HCT116 (cell line): ENCODE measurements at regions not wholly inside any gene's neighbourhood (a gene's known extent, or its start where the extent isn't known, plus 50 kb on each side); places are given as distances from the start of the nearest gene placed in this dataset.

ENCODE experiments used
- ATAC-seq: fragments of 200-7000 bp; cut with Tn5 transposase; 2 replicates; pipeline ENCODE4 v1.9.1; 2020; ENCODE audit warnings: mild to moderate bottlenecking, moderate library complexity
- BruUV-seq: library from RNA; stranded (reverse); fragments of 400-500 nt; replicated peaks from 2 replicates; lab custom pipeline; 2021; lab: Mats Ljungman, UMichigan
- CTCF ChIA-PET: fragments of 300-600 bp; sonication (Branson Sonifier 250); formaldehyde crosslinking; loops from one replicate; lab custom pipeline; 2021; ENCODE audit warnings: antibody characterized with exemption; lab: Charles Lee
- POLR2A ChIA-PET: fragments of 300-600, 350-600 bp; sonication (Branson Sonifier 250); formaldehyde crosslinking; loops from one replicate; lab custom pipeline; 2021; ENCODE audit warnings: antibody characterized with exemption; lab: Charles Lee
- RAD21 ChIA-PET, 2 experiments: fragments of 300-600 bp; sonication (Branson Sonifier 250); formaldehyde crosslinking; loops; one replicate each; lab custom pipeline; 2023; ENCODE audit warnings: low total read pairs in 2 of 2; ENCODE audit not compliant: uncharacterized antibody in 2 of 2, unreplicated experiment in 2 of 2, low non-redundant PET in 1 of 2; lab: Charles Lee
- DNase-seq: peaks from one replicate; pipeline ENCODE4 v3.0.0-alpha.2; 2010; ENCODE audit warnings: low read depth, low spot score
- H2AFZ ChIP-seq: fragments of 200-600 bp; shearing (Covaris generic), sonication (generic); 2 replicates; pipeline ENCODE4 v1.6.1; 2017; ENCODE audit warnings: low read depth, mixed run types, mixed read lengths, antibody characterized with exemption, low read length; ENCODE audit not compliant: poor library complexity, severe bottlenecking
- H3K27ac ChIP-seq: 2 replicates; pipeline ENCODE4 v1.5.1; 2012; ENCODE audit warnings: low read depth, low read length
- H3K27me3 ChIP-seq: fragments of 200-600 bp; sonication (generic); 2 replicates; pipeline ENCODE4 v1.6.1; 2016; ENCODE audit warnings: mixed run types, low read length, mixed read lengths; ENCODE audit not compliant: insufficient read depth
- H3K36me3 ChIP-seq, 2 experiments: fragments of 200-500 bp in 1 of 2; fragments of 200-600 bp in 1 of 2; sonication (Bioruptor generic) in 1 of 2; sonication (generic) in 1 of 2; 2 replicates each; pipeline versions ENCODE4 v1.5.1 to v1.6.1; 2014 to 2016; ENCODE audit warnings: low read length in 2 of 2, inconsistent platforms in 1 of 2, mixed read lengths in 1 of 2, mixed run types in 1 of 2; ENCODE audit not compliant: insufficient read depth in 2 of 2, control insufficient read depth in 1 of 2
- H3K4me1 ChIP-seq, 2 experiments: fragments of 200-600 bp in 1 of 2; sonication (generic) in 1 of 2; 2 replicates each; pipeline versions ENCODE4 v1.5.1 to v1.6.1; 2012 to 2017; ENCODE audit warnings: low read length in 2 of 2, inconsistent platforms in 1 of 2, mild to moderate bottlenecking in 1 of 2, mixed read lengths in 1 of 2, mixed run types in 1 of 2, moderate library complexity in 1 of 2; ENCODE audit not compliant: insufficient read depth in 2 of 2, control insufficient read depth in 1 of 2
- H3K4me2 ChIP-seq: fragments of 200-600 bp; sonication (generic); 2 replicates; pipeline ENCODE4 v1.6.1; 2017; ENCODE audit warnings: mixed run types, low read length, mixed read lengths
- H3K4me3 ChIP-seq, 2 experiments: fragments of 200-600 bp in 1 of 2; sonication (generic) in 1 of 2; replicated peaks in 1 of 2; 2 replicates each; pipeline ENCODE4 v1.5.1; 2011 to 2016; ENCODE audit warnings: low read length in 2 of 2, control low read depth in 1 of 2, low read depth in 1 of 2, mild to moderate bottlenecking in 1 of 2, mixed read lengths in 1 of 2, mixed run types in 1 of 2
- H3K79me2 ChIP-seq: fragments of 200-600 bp; sonication (generic); 2 replicates; pipeline ENCODE4 v1.6.1; 2017; ENCODE audit warnings: mild to moderate bottlenecking, mixed run types, low read length, moderate library complexity, mixed read lengths; ENCODE audit not compliant: insufficient read depth
- H3K9ac ChIP-seq: fragments of 200-600 bp; sonication (generic); 2 replicates; pipeline ENCODE4 v1.6.1; 2016; ENCODE audit warnings: low read length, mixed read lengths
- H3K9me2 ChIP-seq: fragments of 200-600 bp; sonication (generic), shearing (Covaris generic); 2 replicates; pipeline ENCODE4 v1.6.1; 2017; ENCODE audit warnings: mixed run types, mild to moderate bottlenecking, moderate library complexity; ENCODE audit not compliant: insufficient read depth
- H3K9me3 ChIP-seq, 2 experiments: fragments of 200-500 bp in 1 of 2; fragments of 200-600 bp in 1 of 2; sonication (Bioruptor generic) in 1 of 2; sonication (generic) in 1 of 2; 2 replicates each; pipeline ENCODE4 v1.6.1; 2014 to 2017; ENCODE audit warnings: low read length in 2 of 2, mixed read lengths in 2 of 2, inconsistent platforms in 1 of 2, low read depth in 1 of 2, mild to moderate bottlenecking in 1 of 2, mixed run types in 1 of 2, moderate library complexity in 1 of 2; ENCODE audit not compliant: control insufficient read depth in 1 of 2, insufficient read depth in 1 of 2
- H4K20me1 ChIP-seq: fragments of 200-600 bp; sonication (generic), shearing (Covaris generic); 2 replicates; pipeline ENCODE4 v1.6.1; 2017; ENCODE audit warnings: mixed run types, mild to moderate bottlenecking, moderate library complexity; ENCODE audit not compliant: insufficient read depth
- CEBPB ChIP-seq: IDR thresholded peaks from 2 replicates; pipeline ENCODE4 v1.6.1; 2012; ENCODE audit warnings: low read depth
- CTCF ChIP-seq, 3 experiments: fragments of 200-600 bp in 1 of 3; sonication (generic) in 1 of 3; IDR thresholded peaks in 2 of 3; conservative IDR thresholded peaks in 1 of 3; 2 replicates each; pipeline ENCODE4 v1.5.1; 2012 to 2017; ENCODE audit warnings: low read depth in 2 of 3, low read length in 2 of 3, antibody characterized with exemption in 1 of 3, borderline replicate concordance in 1 of 3, control low read depth in 1 of 3, mild to moderate bottlenecking in 1 of 3, mixed read lengths in 1 of 3, mixed run types in 1 of 3, moderate library complexity in 1 of 3; ENCODE audit not compliant: insufficient read depth in 1 of 3
- FOSL1 ChIP-seq: IDR thresholded peaks from 2 replicates; pipeline ENCODE4 v1.6.1; 2012; ENCODE audit warnings: low read depth
- MAX ChIP-seq: IDR thresholded peaks from 2 replicates; pipeline ENCODE4 v1.6.1; 2012
- POLR2A ChIP-seq: IDR thresholded peaks from 2 replicates; pipeline ENCODE4 v1.7.0; 2011; ENCODE audit warnings: borderline replicate concordance; ENCODE audit not compliant: insufficient read depth, insufficient read length; ENCODE audit errors: extremely low read depth
- RAD21 ChIP-seq: IDR thresholded peaks from 2 replicates; pipeline ENCODE4 v1.6.1; 2012; ENCODE audit warnings: low read depth, mild to moderate bottlenecking
- SIN3A ChIP-seq: IDR thresholded peaks from 2 replicates; pipeline ENCODE4 v1.6.1; 2012; ENCODE audit warnings: low read depth
- SP1 ChIP-seq: IDR thresholded peaks from 2 replicates; pipeline ENCODE4 v1.6.1; 2012; ENCODE audit warnings: low read depth
- SRF ChIP-seq: IDR thresholded peaks from 2 replicates; pipeline ENCODE4 v1.6.1; 2012; ENCODE audit warnings: low read depth
- TCF7L2 ChIP-seq: IDR thresholded peaks from 2 replicates; pipeline ENCODE4 v1.7.0; 2011; ENCODE audit warnings: borderline replicate concordance, inconsistent platforms; ENCODE audit not compliant: insufficient read depth, insufficient read length; ENCODE audit errors: extremely low read depth
- ZNF274 ChIP-seq: fragments of 200-500 bp; sonication (Bioruptor generic); IDR thresholded peaks from 2 replicates; pipeline ENCODE4 v1.6.1; 2014; ENCODE audit warnings: mild to moderate bottlenecking, low read depth, low read length, inconsistent platforms
- intact Hi-C: fragments of 100-400 bp; cut with micrococcal nuclease; formaldehyde crosslinking; loops from 2 replicates; pipeline ENCODE4 v1.10.0; 2022

GRCh38 chr11:82089426-82089825 lies 644.2 kb downstream of the FAM181B start:
- ChIA-PET RAD21 (no interaction called here), POLR2A (no interaction called here)
- intact Hi-C loops, result no loop called here
- no TSS peak for BruUV-seq
- Histone ChIP-seq H3K27me3 (no peaks in the 10 kb centered on the region), H3K9me2 (no peaks in the 10 kb centered on the region)
- TF ChIP-seq SP1, result no peak
- TF ChIP-seq TCF7L2, result no peak
- no peak for TF ChIP-seq ZNF274
- TF ChIP-seq, all 23 proteins: peak for 0
- Histone ChIP-seq H3K9me3 (peaks cover 8 to 9% of the 10 kb centered on the region in 2 experiments; a peak in 2 of 4 replicates), H3K36me3 (no peaks in the 10 kb centered on the region), H3K4me2 (no peak overlapping the region), H3K4me3 (no peak overlapping the region), H3K27ac (no peak overlapping the region), H2AFZ (no peak overlapping the region), H3K4me1 (no peaks in the 10 kb centered on the region), H4K20me1 (no peaks in the 10 kb centered on the region), H3K79me2 (no peaks in the 10 kb centered on the region), H3K9ac (no peak overlapping the region)
- CTCF ChIA-PET, result no interaction called here
- DNase-seq, result no peak
- ATAC-seq, result no peak

GRCh38 chr11:82085493-82085892 lies 648.2 kb downstream of the FAM181B start:
- Histone ChIP-seq H3K9me3 (peaks cover 6 to 28% of the 10 kb centered on the region in 2 experiments; a peak in 3 of 4 replicates), H3K9me2 (no peaks in the 10 kb centered on the region), H2AFZ (no peak overlapping the region), H3K36me3 (no peaks in the 10 kb centered on the region), H4K20me1 (no peaks in the 10 kb centered on the region), H3K79me2 (no peaks in the 10 kb centered on the region), H3K9ac (no peak overlapping the region), H3K4me3 (no peak overlapping the region), H3K27ac (no peak overlapping the region), H3K4me2 (no peak overlapping the region), H3K27me3 (no peaks in the 10 kb centered on the region), H3K4me1 (no peaks in the 10 kb centered on the region)
- POLR2A ChIA-PET, result no interaction called here
- ATAC-seq (no peak), DNase-seq (no peak)
- RAD21 ChIA-PET, result no interaction called here
- CTCF ChIA-PET, result no interaction called here
- TF ChIP-seq CTCF (IDR thresholded peaks at IDR 0.05 in 2 of 3, conservative IDR thresholded peaks at IDR 0.05 in 1 of 3; ENCODE audit: borderline replicate concordance in 1 of 3, insufficient read depth in 1 of 3, low read depth in 2 of 3, low read length in 2 of 3) (no peak), SRF (no peak), RAD21 (no peak), TCF7L2 (no peak), POLR2A (no peak), SIN3A (no peak), CEBPB (no peak), FOSL1 (no peak), MAX (no peak)
- no TSS peak for BruUV-seq
- intact Hi-C loops, result no loop called here
